OCI-LY1 (cell line): ENCODE measurements at regions not wholly inside any gene's neighbourhood (a gene's known extent, or its start where the extent isn't known, plus 50 kb on each side); places are given as distances from the start of the nearest gene placed in this dataset.

Experiments used
- H2AFZ ChIP-seq: fragments of 200-600 bp; sonication (generic), shearing (Covaris generic); 2 replicates; pipeline ENCODE4 v1.6.0; 2014; ENCODE audit warnings: antibody characterized with exemption, mild to moderate bottlenecking, low read length
- H3F3A ChIP-seq: fragments of 200-600 bp; sonication (generic), shearing (Covaris generic); 2 replicates; pipeline ENCODE4 v1.6.0; 2014; ENCODE audit warnings: mild to moderate bottlenecking, antibody characterized with exemption, low read length, moderate library complexity; ENCODE audit not compliant: insufficient read depth
- H3K27ac ChIP-seq: fragments of 200-600 bp; sonication (generic); 2 replicates; pipeline ENCODE4 v1.5.1; 2014; ENCODE audit warnings: low read length, mixed run types, mild to moderate bottlenecking, low read depth; ENCODE audit not compliant: poor library complexity, severe bottlenecking
- H3K27me3 ChIP-seq: fragments of 200-600 bp; sonication (generic); 2 replicates; pipeline ENCODE4 v1.6.0; 2014; ENCODE audit warnings: antibody characterized with exemption, mild to moderate bottlenecking, low read length, moderate library complexity; ENCODE audit not compliant: insufficient read depth
- H3K36me3 ChIP-seq: fragments of 200-600 bp; sonication (generic); 2 replicates; pipeline ENCODE4 v1.6.1; 2014; ENCODE audit warnings: mild to moderate bottlenecking, antibody characterized with exemption, low read length, moderate library complexity, mixed read lengths; ENCODE audit not compliant: insufficient read depth
- H3K4me1 ChIP-seq: fragments of 200-600 bp; sonication (generic); 2 replicates; pipeline ENCODE4 v1.5.1; 2014; ENCODE audit warnings: mild to moderate bottlenecking, low read length, moderate library complexity; ENCODE audit not compliant: insufficient read depth, severe bottlenecking
- H3K4me2 ChIP-seq: fragments of 200-600 bp; sonication (generic), shearing (Covaris generic); 2 replicates; pipeline ENCODE4 v1.6.1; 2014; ENCODE audit warnings: low read length
- H3K4me3 ChIP-seq: fragments of 200-600 bp; sonication (generic); 2 replicates; pipeline ENCODE4 v1.5.1; 2014; ENCODE audit warnings: low read length, low read depth, mild to moderate bottlenecking, mixed read lengths; ENCODE audit not compliant: poor library complexity, severe bottlenecking
- H3K79me2 ChIP-seq: fragments of 200-600 bp; shearing (Covaris generic); 2 replicates; pipeline ENCODE4 v1.6.1; 2016; ENCODE audit warnings: mixed run types, low read length, mixed read lengths; ENCODE audit not compliant: insufficient read depth
- H3K9ac ChIP-seq: fragments of 200-600 bp; sonication (generic), shearing (Covaris generic); 2 replicates; pipeline ENCODE4 v1.6.1; 2014; ENCODE audit warnings: mild to moderate bottlenecking, low read length, mixed read lengths
- H3K9me2 ChIP-seq: fragments of 200-600 bp; sonication (generic), shearing (Covaris generic); 2 replicates; pipeline ENCODE4 v1.6.1; 2014; ENCODE audit warnings: low read depth, mild to moderate bottlenecking, low read length, mixed read lengths
- H3K9me3 ChIP-seq: fragments of 200-600 bp; shearing (Covaris generic); 2 replicates; pipeline ENCODE4 v1.6.1; 2014; ENCODE audit warnings: low read length, mixed read lengths
- H4K20me1 ChIP-seq: fragments of 200-600 bp; sonication (generic), shearing (Covaris generic); 2 replicates; pipeline ENCODE4 v1.6.0; 2016; ENCODE audit warnings: mild to moderate bottlenecking, low read length; ENCODE audit not compliant: insufficient read depth
- CTCF ChIP-seq: fragments of 200-600 bp; sonication (generic), shearing (Covaris generic); IDR thresholded peaks from 2 replicates; pipeline ENCODE4 v1.5.1; 2017; ENCODE audit warnings: mild to moderate bottlenecking, antibody characterized with exemption, low read length, moderate library complexity, mixed read lengths
- EZH2 ChIP-seq: fragments of 200-600 bp; sonication (generic), shearing (Covaris generic); IDR thresholded peaks from 2 replicates; pipeline ENCODE4 v1.8.0; 2017; ENCODE audit warnings: borderline replicate concordance, mixed run types, mild to moderate bottlenecking, antibody characterized with exemption, low read length, moderate library complexity, mixed read lengths

- no peak for TF ChIP-seq EZH2
- TF ChIP-seq CTCF = no peak
- H3K9me3 ChIP-seq = no peaks in the 10 kb centered on the region
- H3K9me2 ChIP-seq = no peaks in the 10 kb centered on the region
- H3K79me2 ChIP-seq = no peaks in the 10 kb centered on the region
- H3F3A ChIP-seq = no peaks in the 10 kb centered on the region
- H3K9ac ChIP-seq = peak overlapping the region; percentile 35; the same call in 1 of the 2 replicates
- no peaks in the 10 kb centered on the region for H3K36me3 ChIP-seq
- peak overlapping the region; percentile 38 for H3K4me3 ChIP-seq
- H4K20me1 ChIP-seq = no peaks in the 10 kb centered on the region
- H2AFZ ChIP-seq = peak overlapping the region; percentile 10; the same call in 1 of the 2 replicates
- H3K27me3 ChIP-seq = no peaks in the 10 kb centered on the region
- H3K27ac ChIP-seq = peak overlapping the region; percentile 81
- H3K4me1 ChIP-seq = peaks cover 63% of the 10 kb centered on the region
- H3K4me2 ChIP-seq = peak overlapping the region; percentile 72
Observed at GRCh38 chr6:87798393-87799278, 96.6 kb upstream of the AKIRIN2 start.

- Histone ChIP-seq H3K9ac (no peak overlapping the region), H2AFZ (no peak overlapping the region), H3K9me3 (no peaks in the 10 kb centered on the region), H3K4me3 (no peak overlapping the region), H3K27me3 (no peaks in the 10 kb centered on the region), H3K36me3 (no peaks in the 10 kb centered on the region), H4K20me1 (no peaks in the 10 kb centered on the region), H3K9me2 (no peaks in the 10 kb centered on the region), H3K79me2 (no peaks in the 10 kb centered on the region), H3K4me1 (peaks cover 57% of the 10 kb centered on the region), H3F3A (no peaks in the 10 kb centered on the region), H3K27ac (no peak overlapping the region), H3K4me2 (no peak overlapping the region)
- no peak for TF ChIP-seq CTCF
- TF ChIP-seq EZH2 = no peak
Observed at GRCh38 chr6:87794922-87795885, 93.2 kb upstream of the AKIRIN2 start.

GRCh38 chr6:87793315-87793714, 91.3 kb upstream of the AKIRIN2 start:
- no peaks in the 10 kb centered on the region for H3K27me3 ChIP-seq
- no peaks in the 10 kb centered on the region for H3K79me2 ChIP-seq
- H4K20me1 ChIP-seq = no peaks in the 10 kb centered on the region
- no peak overlapping the region for H3K4me2 ChIP-seq
- H3K9me2 ChIP-seq = no peaks in the 10 kb centered on the region
- H3F3A ChIP-seq = no peaks in the 10 kb centered on the region
- H3K36me3 ChIP-seq = no peaks in the 10 kb centered on the region
- H3K4me3 ChIP-seq = no peak overlapping the region
- H3K27ac ChIP-seq = no peak overlapping the region
- H3K9me3 ChIP-seq = no peaks in the 10 kb centered on the region
- H3K4me1 ChIP-seq = peaks cover 38% of the 10 kb centered on the region
- H3K9ac ChIP-seq = no peak overlapping the region
- no peak overlapping the region for H2AFZ ChIP-seq
- TF ChIP-seq EZH2 (no peak), CTCF (no peak)
